ENCODE measurements at regions not wholly inside any gene's neighbourhood (a gene's known extent, or its start where the extent isn't known, plus 50 kb on each side); places are given as distances from the start of the nearest gene placed in this dataset.

- Histone ChIP-seq H3K4me2 (ENCODE audit: low read length) (peak overlapping the region; percentile 59), H2AFZ (ENCODE audit: low read length) (no peak overlapping the region), H3K9me2 (ENCODE audit: low read depth, low read length) (no peaks in the 10 kb centered on the region), H3K9ac (ENCODE audit: low read length) (peak overlapping the region; percentile 47; the same call in 1 of the 2 replicates), H3K27me3 (ENCODE audit: insufficient read depth, low read length) (no peaks in the 10 kb centered on the region), H3K4me3 (ENCODE audit: low read depth, low read length, poor library complexity, severe bottlenecking) (no peak overlapping the region), H4K20me1 (ENCODE audit: insufficient read depth, low read length) (no peaks in the 10 kb centered on the region), H3F3A (ENCODE audit: insufficient read depth, low read length) (no peaks in the 10 kb centered on the region), H3K36me3 (ENCODE audit: insufficient read depth, low read length) (no peaks in the 10 kb centered on the region), H3K27ac (ENCODE audit: low read depth, low read length, poor library complexity, severe bottlenecking) (peak overlapping the region; percentile 90), H3K9me3 (ENCODE audit: low read length) (no peaks in the 10 kb centered on the region), H3K79me2 (ENCODE audit: insufficient read depth, low read length) (no peaks in the 10 kb centered on the region), H3K4me1 (ENCODE audit: insufficient read depth, low read length, severe bottlenecking) (peaks cover 50% of the 10 kb centered on the region)
- no peak for TF ChIP-seq CTCF (IDR thresholded peaks at IDR 0.05; ENCODE audit: low read length)
- TF ChIP-seq EZH2 (IDR thresholded peaks at IDR 0.05; ENCODE audit: borderline replicate concordance, low read length) = no peak
These were observed 76.3 kb upstream of the IGLL5 start for GRCh38 chr22:22811016-22812009.

DNA sequence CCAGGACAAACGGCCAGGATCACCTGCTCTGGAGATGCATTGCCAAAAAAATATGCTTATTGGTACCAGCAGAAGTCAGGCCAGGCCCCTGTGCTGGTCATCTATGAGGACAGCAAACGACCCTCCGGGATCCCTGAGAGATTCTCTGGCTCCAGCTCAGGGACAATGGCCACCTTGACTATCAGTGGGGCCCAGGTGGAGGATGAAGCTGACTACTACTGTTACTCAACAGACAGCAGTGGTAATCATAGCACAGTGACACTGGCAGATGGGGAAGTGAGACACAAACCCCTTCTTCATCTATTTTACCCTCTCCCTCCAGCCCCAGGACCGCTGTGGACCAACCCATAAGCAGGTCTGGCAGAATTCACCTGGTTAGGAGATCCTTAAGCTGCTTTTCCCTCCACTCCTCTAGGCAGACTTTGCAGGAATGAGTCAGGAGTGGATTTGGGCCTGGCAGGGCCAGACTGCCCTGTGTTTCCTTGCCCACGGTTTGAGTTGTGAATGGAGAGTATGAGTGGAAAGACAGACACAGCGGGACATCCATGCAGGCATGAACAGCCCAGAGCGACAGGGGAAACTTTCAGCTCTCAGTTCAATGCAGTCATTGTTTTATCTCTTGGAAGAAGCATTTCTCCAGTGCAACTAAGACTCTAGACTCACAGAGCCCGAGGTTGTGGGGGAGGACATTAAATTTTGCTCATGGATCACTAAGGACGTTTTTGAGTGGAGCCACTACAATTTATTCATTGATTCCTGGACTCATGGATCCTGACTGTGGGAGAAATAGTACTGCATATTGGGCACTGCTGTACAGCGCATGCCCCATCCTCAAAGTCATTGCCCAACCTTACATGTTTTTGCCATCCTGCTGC lies 75.3 kb upstream of the IGLL5 start:
- no peaks in the 10 kb centered on the region for H3K9me2 ChIP-seq (ENCODE audit: low read depth, low read length)
- H3K36me3 ChIP-seq (ENCODE audit: insufficient read depth, low read length) = no peaks in the 10 kb centered on the region
- H3K9me3 ChIP-seq (ENCODE audit: low read length) = no peaks in the 10 kb centered on the region
- H2AFZ ChIP-seq (ENCODE audit: low read length) = no peak overlapping the region
- H3K4me3 ChIP-seq (ENCODE audit: low read depth, low read length, poor library complexity, severe bottlenecking) = no peak overlapping the region
- H3K4me2 ChIP-seq (ENCODE audit: low read length) = peak overlapping the region; percentile 59
- no peaks in the 10 kb centered on the region for H3K79me2 ChIP-seq (ENCODE audit: insufficient read depth, low read length)
- H4K20me1 ChIP-seq (ENCODE audit: insufficient read depth, low read length) = no peaks in the 10 kb centered on the region
- H3F3A ChIP-seq (ENCODE audit: insufficient read depth, low read length) = no peaks in the 10 kb centered on the region
- TF ChIP-seq EZH2 (IDR thresholded peaks at IDR 0.05; ENCODE audit: borderline replicate concordance, low read length) (no peak), CTCF (IDR thresholded peaks at IDR 0.05; ENCODE audit: low read length) (no peak)
- peak overlapping the region; percentile 47; the same call in 1 of the 2 replicates for H3K9ac ChIP-seq (ENCODE audit: low read length)
- H3K4me1 ChIP-seq (ENCODE audit: insufficient read depth, low read length, severe bottlenecking) = peaks cover 52% of the 10 kb centered on the region
- H3K27ac ChIP-seq (ENCODE audit: low read depth, low read length, poor library complexity, severe bottlenecking) = peak overlapping the region; percentile 90
- no peaks in the 10 kb centered on the region for H3K27me3 ChIP-seq (ENCODE audit: insufficient read depth, low read length)

DNA sequence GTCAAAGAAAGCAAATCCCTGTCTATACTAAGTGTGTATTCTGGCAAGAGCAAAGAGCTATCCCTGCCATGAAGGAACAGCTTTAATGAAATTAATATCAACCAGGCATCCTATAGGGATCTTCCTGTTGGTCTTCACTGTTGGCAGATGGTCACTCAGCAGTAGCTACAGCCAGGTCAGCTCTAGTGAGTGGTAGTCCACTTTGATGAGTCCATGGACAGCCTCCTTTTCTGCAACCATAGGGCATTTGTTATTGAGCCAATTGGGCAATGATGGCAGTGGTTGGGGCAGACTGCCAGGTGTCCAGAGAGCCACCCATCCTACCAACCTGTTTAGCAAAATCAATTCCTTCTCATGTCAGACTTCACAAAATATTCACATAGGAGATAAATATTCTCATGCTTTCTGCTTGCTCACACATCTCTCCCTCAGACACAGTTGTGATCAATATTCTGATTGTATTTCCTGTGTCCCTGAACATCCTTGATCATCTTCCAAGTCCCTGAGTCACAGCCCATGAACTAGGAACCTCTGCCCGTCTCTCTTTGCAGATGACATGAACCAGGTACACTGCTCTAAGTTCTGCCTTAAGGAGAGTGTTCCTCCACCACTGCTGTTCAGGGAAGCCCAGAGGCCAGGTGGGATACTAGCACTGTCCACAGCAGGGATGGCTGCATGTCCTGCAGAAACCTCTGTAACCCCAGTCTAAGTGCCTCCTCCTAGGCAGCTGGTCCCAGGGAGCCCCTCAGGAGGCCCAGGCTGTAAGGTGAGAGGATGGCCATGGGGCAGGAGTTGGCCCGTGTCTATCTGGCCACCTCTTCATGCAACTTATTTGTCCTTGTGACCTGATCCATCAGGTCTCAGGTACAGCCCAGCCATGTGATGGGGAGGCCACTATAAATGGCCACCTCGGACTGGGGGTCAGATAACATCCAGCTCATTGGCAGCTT lies 74.2 kb upstream of the IGLL5 start:
- H4K20me1 ChIP-seq (ENCODE audit: insufficient read depth, low read length) = no peaks in the 10 kb centered on the region

More for the DNA sequence above, 74.2 kb upstream of the IGLL5 start:
- peaks cover 60% of the 10 kb centered on the region for H3K4me1 ChIP-seq (ENCODE audit: insufficient read depth, low read length, severe bottlenecking)
- no peaks in the 10 kb centered on the region for H3K79me2 ChIP-seq (ENCODE audit: insufficient read depth, low read length)
- no peak overlapping the region for H3K4me2 ChIP-seq (ENCODE audit: low read length)
- H3K27me3 ChIP-seq (ENCODE audit: insufficient read depth, low read length) = no peaks in the 10 kb centered on the region
- TF ChIP-seq CTCF (IDR thresholded peaks at IDR 0.05; ENCODE audit: low read length) (no peak), EZH2 (IDR thresholded peaks at IDR 0.05; ENCODE audit: borderline replicate concordance, low read length) (no peak)
- no peaks in the 10 kb centered on the region for H3K36me3 ChIP-seq (ENCODE audit: insufficient read depth, low read length)
- H3F3A ChIP-seq (ENCODE audit: insufficient read depth, low read length) = no peaks in the 10 kb centered on the region
- no peaks in the 10 kb centered on the region for H3K9me2 ChIP-seq (ENCODE audit: low read depth, low read length)
- no peak overlapping the region for H2AFZ ChIP-seq (ENCODE audit: low read length)
- H3K27ac ChIP-seq (ENCODE audit: low read depth, low read length, poor library complexity, severe bottlenecking) = peak overlapping the region; percentile 90
- no peak overlapping the region for H3K9ac ChIP-seq (ENCODE audit: low read length)
- H3K4me3 ChIP-seq (ENCODE audit: low read depth, low read length, poor library complexity, severe bottlenecking) = no peak overlapping the region
- H3K9me3 ChIP-seq (ENCODE audit: low read length) = no peaks in the 10 kb centered on the region

Data from OCI-LY1 (cell line).